ENCODE measurements at regions not wholly inside any gene's neighbourhood (a gene's known extent, or its start where the extent isn't known, plus 50 kb on each side); places are given as distances from the start of the nearest gene placed in this dataset.

GRCh38 chr14:38850664-38851063, 252.4 kb downstream of the SEC23A start:
- no peaks in the 10 kb centered on the region for H3K9me3 ChIP-seq (ENCODE audit: insufficient read depth, low read length)
- no peaks in the 10 kb centered on the region for H4K20me1 ChIP-seq (ENCODE audit: insufficient read depth, low read length)
- no peaks in the 10 kb centered on the region for H3K4me1 ChIP-seq (ENCODE audit: low read length)
- no peak overlapping the region for H3K9ac ChIP-seq (ENCODE audit: low read length)
- no peak for TF ChIP-seq EZH2phosphoT487 (IDR thresholded peaks at IDR 0.05; ENCODE audit: low read depth)
- no peak for TF ChIP-seq CTCF (IDR thresholded peaks at IDR 0.05; ENCODE audit: low read depth, low read length)
- no peaks in the 10 kb centered on the region for H3K36me3 ChIP-seq (replicated peaks; ENCODE audit: low read depth, low read length)
- no peak overlapping the region for H3K27ac ChIP-seq (ENCODE audit: low read length)
- no peaks in the 10 kb centered on the region for H3K27me3 ChIP-seq (ENCODE audit: low read depth, low read length)
- no peak overlapping the region for H3K4me2 ChIP-seq (ENCODE audit: low read length)
- H3K4me3 ChIP-seq (ENCODE audit: low read length), result no peak overlapping the region
- no peaks in the 10 kb centered on the region for H3K79me2 ChIP-seq (ENCODE audit: low read length)
- H2AFZ ChIP-seq (ENCODE audit: low read depth, low read length), result no peak overlapping the region

- Histone ChIP-seq H3K4me2 (ENCODE audit: low read length) (no peak overlapping the region), H3K36me3 (replicated peaks; ENCODE audit: low read depth, low read length) (no peaks in the 10 kb centered on the region), H3K4me1 (ENCODE audit: low read length) (no peaks in the 10 kb centered on the region), H3K9me3 (ENCODE audit: insufficient read depth, low read length) (no peaks in the 10 kb centered on the region), H2AFZ (ENCODE audit: low read depth, low read length) (no peak overlapping the region), H3K27ac (ENCODE audit: low read length) (no peak overlapping the region), H4K20me1 (ENCODE audit: insufficient read depth, low read length) (no peaks in the 10 kb centered on the region), H3K79me2 (ENCODE audit: low read length) (no peaks in the 10 kb centered on the region), H3K9ac (ENCODE audit: low read length) (no peak overlapping the region), H3K4me3 (ENCODE audit: low read length) (no peak overlapping the region), H3K27me3 (ENCODE audit: low read depth, low read length) (no peaks in the 10 kb centered on the region)
- TF ChIP-seq EZH2phosphoT487 (IDR thresholded peaks at IDR 0.05; ENCODE audit: low read depth) (no peak), CTCF (IDR thresholded peaks at IDR 0.05; ENCODE audit: low read depth, low read length) (no peak)
Observed at GRCh38 chr14:38848243-38848935, 254.6 kb downstream of the SEC23A start.

GRCh38 chr14:38847161-38847560, 255.9 kb downstream of the SEC23A start:
- H3K9ac ChIP-seq (ENCODE audit: low read length), result no peak overlapping the region
- no peaks in the 10 kb centered on the region for H3K27me3 ChIP-seq (ENCODE audit: low read depth, low read length)
- H3K4me2 ChIP-seq (ENCODE audit: low read length), result no peak overlapping the region
- H3K36me3 ChIP-seq (replicated peaks; ENCODE audit: low read depth, low read length), result no peaks in the 10 kb centered on the region
- H2AFZ ChIP-seq (ENCODE audit: low read depth, low read length), result no peak overlapping the region
- H3K4me1 ChIP-seq (ENCODE audit: low read length), result no peaks in the 10 kb centered on the region
- H3K27ac ChIP-seq (ENCODE audit: low read length), result no peak overlapping the region
- no peak for TF ChIP-seq CTCF (IDR thresholded peaks at IDR 0.05; ENCODE audit: low read depth, low read length)
- no peak for TF ChIP-seq EZH2phosphoT487 (IDR thresholded peaks at IDR 0.05; ENCODE audit: low read depth)
- H3K9me3 ChIP-seq (ENCODE audit: insufficient read depth, low read length), result no peaks in the 10 kb centered on the region
- H3K4me3 ChIP-seq (ENCODE audit: low read length), result no peak overlapping the region
- H3K79me2 ChIP-seq (ENCODE audit: low read length), result no peaks in the 10 kb centered on the region
- H4K20me1 ChIP-seq (ENCODE audit: insufficient read depth, low read length), result no peaks in the 10 kb centered on the region

GRCh38 chr14:38839694-38840365, 263.2 kb downstream of the SEC23A start:
- H3K27ac ChIP-seq (ENCODE audit: low read length), result no peak overlapping the region
- TF ChIP-seq CTCF (IDR thresholded peaks at IDR 0.05; ENCODE audit: low read depth, low read length) (no peak), EZH2phosphoT487 (IDR thresholded peaks at IDR 0.05; ENCODE audit: low read depth) (no peak)
- no peaks in the 10 kb centered on the region for H4K20me1 ChIP-seq (ENCODE audit: insufficient read depth, low read length)
- H3K27me3 ChIP-seq (ENCODE audit: low read depth, low read length), result no peaks in the 10 kb centered on the region
- H3K4me2 ChIP-seq (ENCODE audit: low read length), result no peak overlapping the region
- H3K9me3 ChIP-seq (ENCODE audit: insufficient read depth, low read length), result no peaks in the 10 kb centered on the region
- no peak overlapping the region for H2AFZ ChIP-seq (ENCODE audit: low read depth, low read length)
- H3K79me2 ChIP-seq (ENCODE audit: low read length), result no peaks in the 10 kb centered on the region
- H3K4me1 ChIP-seq (ENCODE audit: low read length), result no peaks in the 10 kb centered on the region
- H3K36me3 ChIP-seq (replicated peaks; ENCODE audit: low read depth, low read length), result no peaks in the 10 kb centered on the region
- no peak overlapping the region for H3K4me3 ChIP-seq (ENCODE audit: low read length)
- no peak overlapping the region for H3K9ac ChIP-seq (ENCODE audit: low read length)

All from OCI-LY3 (cell line).